Right cardiac atrium (tissue), 5 donors: ENCODE measurements at regions not wholly inside any gene's neighbourhood (a gene's known extent, or its start where the extent isn't known, plus 50 kb on each side); places are given as distances from the start of the nearest gene placed in this dataset.

Experiments
- ATAC-seq, 2 donors: fragments of 200-7000 bp; cut with Tn5 transposase; one replicate each; pipeline versions ENCODE4 v1.8.0 to v1.9.1; 2020; ENCODE audit warnings: moderate library complexity in 2 of 2, mild to moderate bottlenecking in 1 of 2
- DNase-seq, 3 donors: peaks; one replicate each; pipeline ENCODE4 v3.0.0-alpha.2; 2020
- H3K27ac ChIP-seq: one replicate; pipeline ENCODE4 v1.5.1; 2013; ENCODE audit warnings: mild to moderate bottlenecking, low read length, control low read depth, moderate library complexity
- H3K27me3 ChIP-seq: one replicate; pipeline ENCODE4 v1.6.1; 2013; ENCODE audit not compliant: control insufficient read depth, insufficient read depth
- H3K4me1 ChIP-seq: one replicate; pipeline ENCODE4 v1.6.1; 2013; ENCODE audit warnings: low read length; ENCODE audit not compliant: control insufficient read depth, insufficient read depth
- H3K4me3 ChIP-seq: one replicate; pipeline ENCODE4 v1.5.1; 2013; ENCODE audit warnings: low read length, control low read depth
- H3K9me3 ChIP-seq: one replicate; pipeline ENCODE4 v1.6.1; 2013; ENCODE audit warnings: low read length; ENCODE audit not compliant: control insufficient read depth
- WGBS: extraction: QIAGEN DNeasy Blood & Tissue Kit; methylation state at CpG from one replicate; pipeline ENCODE4 v1.1.7; 2013; 5-methylcytosine and 5-hydroxymethylcytosine counted together
- intact Hi-C, 4 donors: fragments of 100-400 bp; cut with DNase I; formaldehyde crosslinking; loops; one replicate each; pipeline versions ENCODE4 v1.11.0 to v1.14.0; 2022 to 2023
- donor health status: healthy with polysubstance abuse.
- donor health status: DM: no; HTN: yes; CAD: no.
- donor health status: DM: no; HTN: no; CAD: no.
- donor health status: DM: no; HTN: yes; CAD: no; lungs with severe emphysema.
- donor health status: DM: yes; HTN: yes; CAD: no.

- Histone ChIP-seq H3K27ac (peak overlapping the region; percentile 81), H3K9me3 (no peaks in the 10 kb centered on the region), H3K4me3 (no peak overlapping the region), H3K27me3 (no peaks in the 10 kb centered on the region), H3K4me1 (no peaks in the 10 kb centered on the region)
- ATAC-seq: peak; percentile 94 to 95
- peak; percentile 38 to 56 (median 38) for DNase-seq
- WGBS: 51% methylated on average over 5 of the region's 5 CpGs
- intact Hi-C loops: loop anchor here in 1 of 4 donors (10.0 kb wide), 1 partner anchor 246 kb away; no protein-coding TSS in a partner anchor
Measured at GRCh38 chr4:57410331-57411052, 300.3 kb upstream of the IGFBP7 start.

GRCh38 chr4:57405359-57405758 lies 295.2 kb upstream of the IGFBP7 start:
- no peaks in the 10 kb centered on the region for H3K9me3 ChIP-seq
- 82% methylated on average over 2 of the region's 2 CpGs for WGBS
- intact Hi-C loops: no loop called here
- H3K4me1 ChIP-seq: no peaks in the 10 kb centered on the region
- H3K27me3 ChIP-seq: no peaks in the 10 kb centered on the region
- H3K4me3 ChIP-seq: no peak overlapping the region
- ATAC-seq (no peak), DNase-seq (no peak)
- H3K27ac ChIP-seq: no peak overlapping the region

GRCh38 chr4:57404483-57404882 lies 294.3 kb upstream of the IGFBP7 start:
- no peak for DNase-seq
- no peak overlapping the region for H3K4me3 ChIP-seq
- no peak overlapping the region for H3K27ac ChIP-seq
- intact Hi-C loops: no loop called here
- no peaks in the 10 kb centered on the region for H3K27me3 ChIP-seq
- no peaks in the 10 kb centered on the region for H3K4me1 ChIP-seq
- 51% methylated on average over 4 of the region's 4 CpGs for WGBS
- ATAC-seq: no peak
- H3K9me3 ChIP-seq: no peaks in the 10 kb centered on the region

- intact Hi-C loops: no loop called here
- Histone ChIP-seq H3K4me1 (no peaks in the 10 kb centered on the region), H3K27ac (no peak overlapping the region), H3K9me3 (no peaks in the 10 kb centered on the region), H3K4me3 (no peak overlapping the region), H3K27me3 (no peaks in the 10 kb centered on the region)
- DNase-seq: no peak
- no peak for ATAC-seq
- WGBS: 92% methylated on average over 2 of the region's 2 CpGs
Measured at GRCh38 chr4:57403591-57403990, 293.4 kb upstream of the IGFBP7 start.

GRCh38 chr4:57401586-57401985 lies 291.4 kb upstream of the IGFBP7 start:
- Histone ChIP-seq H3K4me1 (no peaks in the 10 kb centered on the region), H3K27me3 (no peaks in the 10 kb centered on the region), H3K27ac (no peak overlapping the region), H3K4me3 (no peak overlapping the region), H3K9me3 (no peaks in the 10 kb centered on the region)
- DNase-seq (no peak), ATAC-seq (no peak)
- 91% methylated on average over 4 of the region's 4 CpGs for whole genome bisulfite sequencing
- intact Hi-C loops: no loop called here

GRCh38 chr4:57378766-57379165 lies 268.6 kb upstream of the IGFBP7 start:
- WGBS: 93% methylated on average over 3 of the region's 3 CpGs
- no peaks in the 10 kb centered on the region for H3K27me3 ChIP-seq
- H3K9me3 ChIP-seq: no peaks in the 10 kb centered on the region
- no peak overlapping the region for H3K4me3 ChIP-seq
- intact Hi-C loops: no loop called here
- DNase-seq: no peak
- no peak overlapping the region for H3K27ac ChIP-seq
- ATAC-seq: no peak
- no peaks in the 10 kb centered on the region for H3K4me1 ChIP-seq

GRCh38 chr4:57374866-57375595 lies 264.8 kb upstream of the IGFBP7 start:
- Histone ChIP-seq H3K9me3 (no peaks in the 10 kb centered on the region), H3K4me1 (no peaks in the 10 kb centered on the region), H3K27ac (no peak overlapping the region), H3K27me3 (no peaks in the 10 kb centered on the region), H3K4me3 (no peak overlapping the region)
- 94% methylated on average over 1 of the region's 1 CpG for WGBS
- DNase-seq: no peak
- intact Hi-C loops: no loop called here
- no peak for ATAC-seq

- 72% methylated on average over 1 of the region's 1 CpG for WGBS
- DNase-seq: no peak
- no peaks in the 10 kb centered on the region for H3K4me1 ChIP-seq
- no peak overlapping the region for H3K27ac ChIP-seq
- no peaks in the 10 kb centered on the region for H3K9me3 ChIP-seq
- H3K4me3 ChIP-seq: no peak overlapping the region
- ATAC-seq: no peak
- intact Hi-C loops: no loop called here
- H3K27me3 ChIP-seq: no peaks in the 10 kb centered on the region
Measured at GRCh38 chr4:57373991-57374390, 263.8 kb upstream of the IGFBP7 start.

GRCh38 chr4:57371671-57372070 lies 261.5 kb upstream of the IGFBP7 start:
- intact Hi-C loops: no loop called here
- Histone ChIP-seq H3K9me3 (no peaks in the 10 kb centered on the region), H3K4me3 (no peak overlapping the region), H3K27ac (no peak overlapping the region), H3K4me1 (no peaks in the 10 kb centered on the region), H3K27me3 (no peaks in the 10 kb centered on the region)
- 90% methylated on average over 4 of the region's 4 CpGs for WGBS
- ATAC-seq (no peak), DNase-seq (no peak)

GRCh38 chr4:57370691-57371090 lies 260.5 kb upstream of the IGFBP7 start:
- Histone ChIP-seq H3K9me3 (no peaks in the 10 kb centered on the region), H3K4me1 (no peaks in the 10 kb centered on the region), H3K27me3 (no peaks in the 10 kb centered on the region), H3K4me3 (no peak overlapping the region), H3K27ac (no peak overlapping the region)
- WGBS: 62% methylated on average over 3 of the region's 3 CpGs
- ATAC-seq: no peak
- intact Hi-C loops: no loop called here
- DNase-seq: no peak

- H3K4me1 ChIP-seq: no peaks in the 10 kb centered on the region
- intact Hi-C loops: no loop called here
- no peak overlapping the region for H3K4me3 ChIP-seq
- no peaks in the 10 kb centered on the region for H3K27me3 ChIP-seq
- ATAC-seq (no peak), DNase-seq (no peak)
- WGBS: 63% methylated on average over 1 of the region's 1 CpG
- no peaks in the 10 kb centered on the region for H3K9me3 ChIP-seq
- H3K27ac ChIP-seq: no peak overlapping the region
Measured at GRCh38 chr4:57369446-57369845, 259.3 kb upstream of the IGFBP7 start.
